ENCODE measurements at regions not wholly inside any gene's neighbourhood (a gene's known extent, or its start where the extent isn't known, plus 50 kb on each side); places are given as distances from the start of the nearest gene placed in this dataset.

GRCh38 chr17:77376795-77377709 is 236.3 kb downstream of the SEC14L1 start:
- Histone ChIP-seq H3F3A (ENCODE audit: control insufficient read depth, insufficient read depth) (no peaks in the 10 kb centered on the region), H3K4me1 (ENCODE audit: control insufficient read depth, low read length) (peaks cover 32% of the 10 kb centered on the region), H3K4me3 (ENCODE audit: low read length) (no peak overlapping the region), H3K9me2 (replicated peaks; ENCODE audit: control insufficient read depth, low read length) (no peaks in the 10 kb centered on the region), H3K79me2 (ENCODE audit: control insufficient read depth, low read length) (peaks cover 2% of the 10 kb centered on the region; the same call in 1 of the 2 replicates), H4K20me1 (ENCODE audit: control insufficient read depth, insufficient read depth, low read depth, low read length) (peaks cover 19% of the 10 kb centered on the region; the same call in 1 of the 2 replicates), H3K9me3 (ENCODE audit: control insufficient read depth, insufficient read depth, low read length) (no peaks in the 10 kb centered on the region), H3K36me3 (ENCODE audit: control insufficient read depth, low read length) (no peaks in the 10 kb centered on the region), H3K27me3 (ENCODE audit: control insufficient read depth, low read length) (peaks cover 24% of the 10 kb centered on the region), H3K27ac (ENCODE audit: low read depth, low read length) (no peak overlapping the region), H3K4me2 (ENCODE audit: low read length) (no peak overlapping the region)
- TF ChIP-seq CTCF (IDR thresholded peaks at IDR 0.05; ENCODE audit: low read depth, low read length, poor library complexity, severe bottlenecking) (no peak), EZH2phosphoT487 (IDR thresholded peaks at IDR 0.05; ENCODE audit: borderline replicate concordance, low read length) (no peak)

GRCh38 chr17:77377710-77378235 is 237.0 kb downstream of the SEC14L1 start:
- Histone ChIP-seq H3K9me2 (replicated peaks; ENCODE audit: control insufficient read depth, low read length) (no peaks in the 10 kb centered on the region), H3K79me2 (ENCODE audit: control insufficient read depth, low read length) (peaks cover 2% of the 10 kb centered on the region; the same call in 1 of the 2 replicates), H3K4me3 (ENCODE audit: low read length) (no peak overlapping the region), H3K4me2 (ENCODE audit: low read length) (no peak overlapping the region), H3F3A (ENCODE audit: control insufficient read depth, insufficient read depth) (no peaks in the 10 kb centered on the region), H3K27ac (ENCODE audit: low read depth, low read length) (no peak overlapping the region), H3K4me1 (ENCODE audit: control insufficient read depth, low read length) (peaks cover 32% of the 10 kb centered on the region), H3K9me3 (ENCODE audit: control insufficient read depth, insufficient read depth, low read length) (no peaks in the 10 kb centered on the region), H4K20me1 (ENCODE audit: control insufficient read depth, insufficient read depth, low read depth, low read length) (peaks cover 19% of the 10 kb centered on the region; the same call in 1 of the 2 replicates), H3K27me3 (ENCODE audit: control insufficient read depth, low read length) (peaks cover 24% of the 10 kb centered on the region), H3K36me3 (ENCODE audit: control insufficient read depth, low read length) (no peaks in the 10 kb centered on the region)
- TF ChIP-seq EZH2phosphoT487 (IDR thresholded peaks at IDR 0.05; ENCODE audit: borderline replicate concordance, low read length): no peak
- TF ChIP-seq CTCF (IDR thresholded peaks at IDR 0.05; ENCODE audit: low read depth, low read length, poor library complexity, severe bottlenecking): no peak

GRCh38 chr17:77378318-77379064 is 237.7 kb downstream of the SEC14L1 start:
- Histone ChIP-seq H3K4me3 (ENCODE audit: low read length) (no peak overlapping the region), H3K9me2 (replicated peaks; ENCODE audit: control insufficient read depth, low read length) (no peaks in the 10 kb centered on the region), H3F3A (ENCODE audit: control insufficient read depth, insufficient read depth) (no peaks in the 10 kb centered on the region), H3K9me3 (ENCODE audit: control insufficient read depth, insufficient read depth, low read length) (no peaks in the 10 kb centered on the region), H3K27ac (ENCODE audit: low read depth, low read length) (no peak overlapping the region), H3K4me1 (ENCODE audit: control insufficient read depth, low read length) (peaks cover 31% of the 10 kb centered on the region), H3K27me3 (ENCODE audit: control insufficient read depth, low read length) (peaks cover 21% of the 10 kb centered on the region), H3K4me2 (ENCODE audit: low read length) (no peak overlapping the region), H3K36me3 (ENCODE audit: control insufficient read depth, low read length) (no peaks in the 10 kb centered on the region), H3K79me2 (ENCODE audit: control insufficient read depth, low read length) (peaks cover 2% of the 10 kb centered on the region; the same call in 1 of the 2 replicates), H4K20me1 (ENCODE audit: control insufficient read depth, insufficient read depth, low read depth, low read length) (peaks cover 19% of the 10 kb centered on the region; the same call in 1 of the 2 replicates)
- TF ChIP-seq EZH2phosphoT487 (IDR thresholded peaks at IDR 0.05; ENCODE audit: borderline replicate concordance, low read length): no peak
- no peak for TF ChIP-seq CTCF (IDR thresholded peaks at IDR 0.05; ENCODE audit: low read depth, low read length, poor library complexity, severe bottlenecking)
